ENCODE measurements at regions not wholly inside any gene's neighbourhood (a gene's known extent, or its start where the extent isn't known, plus 50 kb on each side); places are given as distances from the start of the nearest gene placed in this dataset.

DNA sequence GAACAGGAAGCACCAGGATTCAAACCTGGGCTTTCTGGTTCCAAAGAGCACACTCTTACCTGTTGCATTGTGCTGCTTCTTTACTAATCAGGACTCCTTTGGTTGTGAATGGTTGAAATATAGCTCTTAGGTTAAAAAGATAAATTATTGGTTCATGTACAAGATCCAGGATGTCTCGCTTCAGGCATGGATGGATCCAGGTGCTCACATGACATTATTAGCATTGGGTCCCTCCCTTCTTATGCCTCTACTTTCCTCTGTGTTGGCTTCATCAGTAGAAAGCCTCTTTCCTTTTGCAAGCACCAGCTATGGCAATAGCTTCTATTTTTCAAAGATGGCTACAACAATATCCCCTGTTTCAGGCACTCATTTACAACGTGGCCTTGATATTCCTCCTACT, 217.7 kb upstream of the SULF2 start:
- H3K27me3 ChIP-seq: peaks cover 0 to 10% (median 0%) of the 10 kb centered on the region in 4 donors
- no peaks in the 10 kb centered on the region for H3K9me3 ChIP-seq
- no peak overlapping the region for H3K27ac ChIP-seq
- DNase-seq: no peak
- TF ChIP-seq, protein P1, sequence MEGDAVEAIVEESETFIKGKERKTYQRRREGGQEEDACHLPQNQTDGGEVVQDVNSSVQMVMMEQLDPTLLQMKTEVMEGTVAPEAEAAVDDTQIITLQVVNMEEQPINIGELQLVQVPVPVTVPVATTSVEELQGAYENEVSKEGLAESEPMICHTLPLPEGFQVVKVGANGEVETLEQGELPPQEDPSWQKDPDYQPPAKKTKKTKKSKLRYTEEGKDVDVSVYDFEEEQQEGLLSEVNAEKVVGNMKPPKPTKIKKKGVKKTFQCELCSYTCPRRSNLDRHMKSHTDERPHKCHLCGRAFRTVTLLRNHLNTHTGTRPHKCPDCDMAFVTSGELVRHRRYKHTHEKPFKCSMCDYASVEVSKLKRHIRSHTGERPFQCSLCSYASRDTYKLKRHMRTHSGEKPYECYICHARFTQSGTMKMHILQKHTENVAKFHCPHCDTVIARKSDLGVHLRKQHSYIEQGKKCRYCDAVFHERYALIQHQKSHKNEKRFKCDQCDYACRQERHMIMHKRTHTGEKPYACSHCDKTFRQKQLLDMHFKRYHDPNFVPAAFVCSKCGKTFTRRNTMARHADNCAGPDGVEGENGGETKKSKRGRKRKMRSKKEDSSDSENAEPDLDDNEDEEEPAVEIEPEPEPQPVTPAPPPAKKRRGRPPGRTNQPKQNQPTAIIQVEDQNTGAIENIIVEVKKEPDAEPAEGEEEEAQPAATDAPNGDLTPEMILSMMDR (IDR thresholded peaks at IDR 0.05): no peak
- no peak for TF ChIP-seq POLR2A (IDR thresholded peaks at IDR 0.05)
- H3K4me1 ChIP-seq: peaks cover 0 to 9% (median 0%) of the 10 kb centered on the region in 3 donors
- intact Hi-C loops (cut with DNase I): no loop called here
- H3K4me3 ChIP-seq: no peak overlapping the region
- H3K36me3 ChIP-seq: no peaks in the 10 kb centered on the region
- 72 to 87% methylated on average over 2 of the region's 2 CpGs for WGBS, 2 donors

DNA sequence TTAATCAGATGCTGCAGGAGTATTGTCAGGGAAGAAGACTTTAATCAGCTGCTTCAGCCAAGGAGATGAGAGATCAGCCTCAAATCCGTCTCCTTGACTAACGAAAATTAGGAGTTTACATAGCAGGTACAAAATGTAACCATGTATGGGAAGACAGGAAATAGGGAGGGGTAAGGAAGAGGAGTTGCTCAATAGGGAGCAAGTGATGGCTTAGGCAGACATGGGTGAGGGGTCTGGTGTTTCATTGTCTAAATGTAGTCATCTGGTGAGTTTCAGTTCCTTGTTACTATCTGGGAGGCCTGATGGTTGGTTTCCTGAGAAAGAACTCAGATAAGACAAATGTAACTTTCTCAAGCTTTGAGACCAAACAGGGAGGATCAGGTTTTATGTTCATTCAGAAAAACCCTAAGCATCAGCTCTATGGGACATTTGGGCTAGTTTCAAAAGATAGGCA, 217.3 kb upstream of the SULF2 start:
- Histone ChIP-seq H3K27me3 (peaks cover 0 to 10% (median 0%) of the 10 kb centered on the region in 4 donors), H3K9me3 (no peaks in the 10 kb centered on the region), H3K4me3 (no peak overlapping the region), H3K36me3 (no peaks in the 10 kb centered on the region), H3K4me1 (peaks cover 0 to 9% (median 0%) of the 10 kb centered on the region in 3 donors), H3K27ac (no peak overlapping the region)
- 22 to 43% methylated on average over 2 of the region's 2 CpGs for WGBS, 2 donors
- intact Hi-C loops (cut with DNase I): no loop called here
- TF ChIP-seq POLR2A (IDR thresholded peaks at IDR 0.05): no peak
- TF ChIP-seq, protein P1 (IDR thresholded peaks at IDR 0.05): no peak
- DNase-seq: no peak

- TF ChIP-seq, protein P1 (IDR thresholded peaks at IDR 0.05): no peak
- no peak for TF ChIP-seq POLR2A (IDR thresholded peaks at IDR 0.05)
- H3K36me3 ChIP-seq: no peaks in the 10 kb centered on the region
- H3K27ac ChIP-seq: no peak overlapping the region
- H3K4me3 ChIP-seq: no peak overlapping the region
- intact Hi-C loops (cut with DNase I): no loop called here
- H3K4me1 ChIP-seq: no peaks in the 10 kb centered on the region
- peaks cover 0 to 6% (median 0%) of the 10 kb centered on the region in 3 donors for H3K9me3 ChIP-seq
- H3K27me3 ChIP-seq: no peaks in the 10 kb centered on the region
- no peak for DNase-seq
Observed at GRCh38 chr20:47999166-47999565, 213.9 kb upstream of the SULF2 start.

GRCh38 chr20:47998736-47999135, 213.5 kb upstream of the SULF2 start:
- H3K27ac ChIP-seq: no peak overlapping the region
- TF ChIP-seq, protein P1 (IDR thresholded peaks at IDR 0.05): no peak
- no peak for TF ChIP-seq POLR2A (IDR thresholded peaks at IDR 0.05)
- 69 to 81% methylated on average over 5 of the region's 5 CpGs for WGBS, 2 donors
- H3K4me3 ChIP-seq: no peak overlapping the region
- H3K4me1 ChIP-seq: no peaks in the 10 kb centered on the region
- H3K9me3 ChIP-seq: peaks cover 0 to 10% (median 0%) of the 10 kb centered on the region in 3 donors
- intact Hi-C loops (cut with DNase I): no loop called here
- no peaks in the 10 kb centered on the region for H3K27me3 ChIP-seq
- no peak for DNase-seq
- no peaks in the 10 kb centered on the region for H3K36me3 ChIP-seq

- Histone ChIP-seq H3K36me3 (no peaks in the 10 kb centered on the region), H3K4me1 (peaks cover 0 to 27% (median 2%) of the 10 kb centered on the region in 3 donors), H3K27me3 (no peaks in the 10 kb centered on the region), H3K9me3 (peaks cover 0 to 23% (median 0%) of the 10 kb centered on the region in 3 donors), H3K27ac (no peak overlapping the region), H3K4me3 (no peak overlapping the region)
- 69 to 82% methylated on average over 6 of the region's 6 CpGs for WGBS, 2 donors
- no peak for TF ChIP-seq POLR2A (IDR thresholded peaks at IDR 0.05)
- TF ChIP-seq, protein P1 (IDR thresholded peaks at IDR 0.05): no peak
- intact Hi-C loops (cut with DNase I): no loop called here
- DNase-seq: no peak
Observed at GRCh38 chr20:47995661-47996060, 210.4 kb upstream of the SULF2 start.

Measured in esophagus squamous epithelium (tissue), 5 donors.